ENCODE measurements at regions not wholly inside any gene's neighbourhood (a gene's known extent, or its start where the extent isn't known, plus 50 kb on each side); places are given as distances from the start of the nearest gene placed in this dataset.
"Not testable (repeated sequence)": the region's sequence is repeated elsewhere in the genome, so short reads cannot be mapped to it uniquely, and the experiment has no call there.

DNA sequence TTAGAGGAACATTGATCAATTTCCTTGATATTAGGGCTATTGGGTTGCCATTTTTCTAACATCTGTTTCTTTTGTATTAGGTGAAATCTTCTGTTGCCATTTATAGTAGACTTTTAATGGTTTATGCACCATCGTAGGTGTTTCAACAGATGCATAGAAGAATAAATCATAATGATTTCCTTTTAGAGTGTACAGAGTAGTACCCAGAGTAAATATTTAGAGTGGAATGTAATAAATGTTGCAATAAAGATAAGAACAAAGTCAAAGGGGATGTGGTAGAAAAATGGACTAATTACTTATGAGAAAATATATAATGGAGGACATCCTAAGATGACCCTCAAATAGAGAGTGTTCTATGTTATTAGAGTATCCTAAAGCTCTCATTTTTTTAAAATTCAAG, 643.0 kb upstream of the CITED2 start:
- no peak for DNase-seq
- Mint-ChIP-seq H3K9me3 (peaks cover 13% of the 10 kb centered on the region), H3K4me3 (no peak overlapping the region), H3K27ac (no peak overlapping the region), H3K4me1 (no peaks in the 10 kb centered on the region), H3K27me3 (no peaks in the 10 kb centered on the region), H3K36me3 (ENCODE audit: low read depth) (no peaks in the 10 kb centered on the region)
- ChIA-PET POLR2A (no interaction called here), CTCF (no interaction called here)

DNA sequence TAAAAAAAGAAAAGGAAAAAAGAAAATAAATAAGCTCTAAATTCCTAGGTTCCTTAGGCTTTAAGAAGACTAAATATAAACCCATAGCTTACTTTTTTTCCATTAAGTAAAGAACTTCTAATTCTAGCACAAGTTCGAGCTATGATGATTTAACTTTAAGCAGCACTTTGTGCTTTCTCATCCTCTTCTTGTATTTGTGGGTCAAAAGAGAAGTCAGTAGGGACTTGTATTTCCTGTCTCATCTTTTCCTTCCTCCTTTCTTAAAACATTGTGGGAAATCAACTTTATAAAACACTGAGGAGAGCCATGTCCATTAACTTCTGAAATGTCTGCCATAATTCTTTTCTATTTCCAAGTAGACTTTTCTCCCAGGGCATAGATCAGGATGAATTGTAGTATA, 637.7 kb upstream of the CITED2 start:
- H3K4me1 Mint-ChIP-seq = no peaks in the 10 kb centered on the region
- H3K9me3 Mint-ChIP-seq = no peaks in the 10 kb centered on the region
- no peak overlapping the region for H3K27ac Mint-ChIP-seq
- ChIA-PET POLR2A (no interaction called here), CTCF (interaction anchor here (0.6 kb wide), 1 partner anchor 57 kb away, joined by 3 read pairs; no protein-coding TSS in a partner anchor)
- no peaks in the 10 kb centered on the region for H3K27me3 Mint-ChIP-seq
- H3K4me3 Mint-ChIP-seq = no peak overlapping the region
- no peaks in the 10 kb centered on the region for H3K36me3 Mint-ChIP-seq (ENCODE audit: low read depth)
- DNase-seq = no peak

DNA sequence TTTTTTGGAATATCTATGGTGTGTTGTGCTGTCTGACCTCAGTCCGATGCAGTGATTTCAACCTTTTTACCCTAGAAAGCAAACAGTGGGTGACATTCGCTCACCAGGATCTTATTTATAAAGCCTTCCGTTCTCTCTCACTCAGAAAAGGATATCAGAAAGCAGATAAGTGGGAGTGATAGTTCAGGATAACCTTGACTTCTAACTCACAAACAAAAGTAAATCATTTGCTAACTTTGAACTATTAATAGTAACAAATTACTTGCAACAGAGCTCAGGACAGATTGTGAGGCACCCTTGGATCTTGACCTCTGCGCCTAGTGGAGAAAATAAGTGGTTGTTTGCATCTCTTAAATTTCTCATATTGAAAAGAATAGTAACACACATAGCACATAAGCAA, 637.1 kb upstream of the CITED2 start:
- CTCF ChIA-PET = interaction anchor here (0.6 kb wide), 1 partner anchor 56 kb away, joined by 3 read pairs; no protein-coding TSS in a partner anchor

DNA sequence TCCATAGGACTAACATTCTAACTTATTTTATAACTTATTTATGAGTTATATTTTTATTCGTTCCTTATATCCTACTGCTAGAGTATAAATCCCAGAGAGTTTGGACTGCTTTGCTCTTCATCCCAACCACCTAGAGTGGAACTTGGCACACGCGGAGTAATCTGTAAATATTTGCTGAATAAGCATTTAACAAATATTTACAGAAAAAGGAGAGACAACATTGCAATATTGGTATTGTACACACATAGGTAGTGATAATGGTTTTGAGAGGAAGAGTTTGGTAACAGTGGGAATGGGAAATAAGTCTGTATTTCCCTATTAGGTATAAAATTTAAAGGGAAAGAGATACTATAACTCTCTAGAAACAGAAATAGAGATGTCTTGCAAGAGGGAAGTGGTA, 634.8 kb upstream of the CITED2 start:
- CTCF ChIA-PET = no interaction called here
- H3K4me1 Mint-ChIP-seq = no peaks in the 10 kb centered on the region

More for the DNA sequence above, 637.1 kb upstream of the CITED2 start:
- Mint-ChIP-seq H3K36me3 (ENCODE audit: low read depth) (no peaks in the 10 kb centered on the region), H3K4me1 (no peaks in the 10 kb centered on the region), H3K9me3 (no peaks in the 10 kb centered on the region), H3K27me3 (no peaks in the 10 kb centered on the region), H3K4me3 (no peak overlapping the region), H3K27ac (no peak overlapping the region)
- POLR2A ChIA-PET = no interaction called here
- no peak for DNase-seq

DNA sequence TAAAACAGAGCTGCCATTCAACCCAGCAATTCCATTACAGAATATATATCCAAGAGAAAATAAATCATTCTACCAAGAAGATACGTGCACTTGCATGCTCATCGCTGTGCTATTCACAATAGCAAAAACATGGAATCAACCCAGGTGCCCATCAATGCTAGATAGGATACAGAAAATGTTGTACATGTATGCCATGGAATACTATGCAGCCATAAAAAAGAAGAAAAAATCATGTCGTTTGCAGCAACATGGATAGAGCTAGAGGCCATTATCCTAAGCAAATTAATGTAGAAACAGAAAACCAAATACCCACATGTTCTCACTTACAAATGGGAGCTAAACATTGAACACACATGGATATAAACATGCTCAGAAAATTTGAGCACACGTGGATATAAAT, 633.1 kb upstream of the CITED2 start:
- Mint-ChIP-seq H3K4me3 (no peak overlapping the region), H3K27me3 (no peaks in the 10 kb centered on the region), H3K27ac (no peak overlapping the region), H3K4me1 (no peaks in the 10 kb centered on the region), H3K9me3 (no peaks in the 10 kb centered on the region), H3K36me3 (ENCODE audit: low read depth) (no peaks in the 10 kb centered on the region)
- CTCF ChIA-PET = no interaction called here
- POLR2A ChIA-PET = no interaction called here
- no peak for DNase-seq

More for the DNA sequence above, 634.8 kb upstream of the CITED2 start:
- Mint-ChIP-seq H3K27me3 (no peaks in the 10 kb centered on the region), H3K27ac (no peak overlapping the region), H3K36me3 (ENCODE audit: low read depth) (no peaks in the 10 kb centered on the region), H3K9me3 (no peaks in the 10 kb centered on the region), H3K4me3 (no peak overlapping the region)
- DNase-seq = no peak
- POLR2A ChIA-PET = no interaction called here

DNA sequence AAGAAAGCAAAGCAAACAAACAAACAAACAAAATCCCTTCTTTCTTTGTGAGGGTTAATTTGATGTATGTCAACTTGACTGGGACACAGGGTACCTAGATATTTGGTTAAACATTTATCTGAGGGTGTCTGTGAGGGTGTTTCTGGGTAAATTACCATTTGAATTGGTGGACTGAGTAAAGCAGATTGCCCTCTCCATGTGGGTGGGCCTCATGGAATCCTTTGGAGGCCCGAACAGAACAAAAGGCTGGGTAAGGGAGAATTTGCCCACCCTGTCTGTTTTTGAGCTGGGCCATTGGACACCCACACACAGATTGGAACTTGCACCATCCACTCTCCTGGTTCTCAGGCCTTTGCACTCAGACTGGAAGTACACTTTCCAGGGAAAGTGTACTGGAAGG, 628.8 kb upstream of the CITED2 start:
- no peaks in the 10 kb centered on the region for H3K36me3 Mint-ChIP-seq (ENCODE audit: low read depth)
- POLR2A ChIA-PET = no interaction called here
- no peak for DNase-seq
- H3K27me3 Mint-ChIP-seq = no peaks in the 10 kb centered on the region
- CTCF ChIA-PET = no interaction called here
- no peaks in the 10 kb centered on the region for H3K9me3 Mint-ChIP-seq
- no peaks in the 10 kb centered on the region for H3K4me1 Mint-ChIP-seq
- no peak overlapping the region for H3K4me3 Mint-ChIP-seq
- no peak overlapping the region for H3K27ac Mint-ChIP-seq

DNA sequence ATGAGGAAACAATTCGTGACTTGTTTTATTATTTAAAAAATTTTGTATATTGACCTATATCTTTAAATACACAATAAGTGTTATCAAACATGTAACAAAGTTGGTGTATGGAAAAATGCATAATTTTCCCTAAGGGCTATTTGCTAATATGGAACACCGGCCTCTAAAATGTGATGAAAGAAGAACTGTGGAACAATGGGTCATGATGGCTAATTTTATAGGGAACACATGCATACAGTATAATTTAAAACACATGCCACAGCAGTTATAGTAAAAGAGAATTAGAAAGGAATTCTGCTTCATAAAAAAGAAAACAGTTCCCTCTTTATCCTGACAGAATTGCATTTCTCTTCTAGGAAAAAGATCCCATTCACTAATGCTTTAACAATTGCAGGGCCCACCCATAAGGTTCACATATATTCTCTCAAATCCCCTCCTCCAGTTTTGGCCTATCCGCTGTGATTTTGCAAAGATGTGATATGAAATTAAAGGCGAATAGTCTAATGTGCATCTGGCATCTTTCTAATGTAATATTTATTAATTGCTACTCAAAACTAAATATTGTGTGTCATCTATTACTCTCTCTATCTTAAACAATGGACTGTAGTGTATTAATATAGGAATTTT, 628.1 kb upstream of the CITED2 start:
- ChIA-PET POLR2A (no interaction called here), CTCF (interaction anchor here (0.5 kb wide), 1 partner anchor 1045 kb away, joined by 4 read pairs; no protein-coding TSS in a partner anchor)
- Mint-ChIP-seq H3K36me3 (ENCODE audit: low read depth) (no peaks in the 10 kb centered on the region), H3K4me3 (no peak overlapping the region), H3K4me1 (no peaks in the 10 kb centered on the region), H3K27me3 (no peaks in the 10 kb centered on the region), H3K9me3 (no peaks in the 10 kb centered on the region), H3K27ac (no peak overlapping the region)
- no peak for DNase-seq

DNA sequence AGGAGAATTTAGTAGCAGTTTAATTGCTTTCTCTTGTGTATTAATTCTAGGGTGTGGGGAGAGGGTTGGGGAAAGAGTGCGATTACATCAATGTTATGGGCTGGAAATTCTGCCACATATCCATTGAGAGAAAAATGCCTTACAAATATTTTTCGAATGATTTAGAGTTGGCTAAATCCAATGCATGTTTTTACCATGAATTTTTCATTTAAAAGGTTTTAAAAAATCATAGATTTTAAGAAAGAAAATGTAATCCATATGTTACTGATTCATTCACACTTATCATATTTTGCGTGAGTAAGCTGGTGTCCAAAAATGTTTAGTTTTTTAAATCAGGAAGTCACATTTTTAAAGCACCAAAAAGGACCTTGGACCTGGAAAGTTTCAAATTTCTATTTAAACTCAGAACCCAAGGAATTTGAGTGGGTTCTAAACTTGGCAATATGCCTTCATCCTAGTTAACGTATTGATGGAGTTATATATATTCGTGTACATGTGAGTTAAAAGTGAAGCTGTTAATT, 627.4 kb upstream of the CITED2 start:
- no peak overlapping the region for H3K4me3 Mint-ChIP-seq
- ChIA-PET POLR2A (no interaction called here), CTCF (interaction anchor here (0.5 kb wide), 1 partner anchor 1046 kb away, joined by 4 read pairs; no protein-coding TSS in a partner anchor)
- H3K27ac Mint-ChIP-seq = no peak overlapping the region
- no peaks in the 10 kb centered on the region for H3K36me3 Mint-ChIP-seq (ENCODE audit: low read depth)
- DNase-seq = no peak
- no peaks in the 10 kb centered on the region for H3K4me1 Mint-ChIP-seq
- no peaks in the 10 kb centered on the region for H3K9me3 Mint-ChIP-seq
- H3K27me3 Mint-ChIP-seq = no peaks in the 10 kb centered on the region

DNA sequence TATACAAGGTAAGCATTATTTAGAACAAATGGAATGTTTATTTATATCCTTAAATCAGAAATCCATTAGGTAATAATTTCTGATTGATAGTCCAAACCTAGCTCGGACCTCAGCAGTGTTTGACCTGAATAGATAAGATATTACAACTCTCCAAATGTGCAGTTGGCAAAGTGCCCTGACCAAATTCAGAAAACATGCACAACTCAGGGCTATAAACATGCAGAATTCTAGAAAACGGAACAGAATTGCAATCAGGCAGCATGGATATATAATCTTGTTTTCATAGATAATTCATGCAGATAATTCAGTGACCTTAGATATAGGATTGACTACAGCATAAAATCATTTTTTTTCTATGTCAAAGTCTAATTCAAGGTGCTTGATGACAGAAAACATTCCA, 626.6 kb upstream of the CITED2 start:
- POLR2A ChIA-PET = no interaction called here

DNA sequence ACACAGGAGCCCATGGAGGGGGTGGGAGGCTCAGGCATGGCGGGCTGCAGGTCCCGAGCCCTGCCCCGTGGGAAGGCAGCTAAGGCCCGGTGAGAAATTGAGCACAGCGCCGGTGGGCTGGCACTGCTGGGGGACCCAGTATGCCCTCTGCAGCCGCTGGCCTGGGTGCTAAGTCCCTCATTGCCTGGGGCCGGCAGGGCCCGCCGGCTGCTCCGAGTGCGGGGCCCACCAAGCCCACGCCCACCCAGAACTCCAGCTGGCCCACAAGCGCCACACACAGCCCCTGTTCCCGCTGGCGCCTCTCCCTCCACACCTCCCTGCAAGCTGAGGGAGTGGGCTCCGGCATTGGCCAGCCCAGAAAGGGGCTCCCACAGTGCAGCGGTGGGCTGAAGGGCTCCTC, 625.2 kb upstream of the CITED2 start:
- H3K27me3 Mint-ChIP-seq; H3K36me3 Mint-ChIP-seq (ENCODE audit: low read depth); POLR2A ChIA-PET; CTCF ChIA-PET; DNase-seq; H3K4me1 Mint-ChIP-seq; H3K9me3 Mint-ChIP-seq; H3K27ac Mint-ChIP-seq; H3K4me3 Mint-ChIP-seq: not testable (repeated sequence)

More for the DNA sequence above, 626.6 kb upstream of the CITED2 start:
- CTCF ChIA-PET = no interaction called here
- no peaks in the 10 kb centered on the region for H3K27me3 Mint-ChIP-seq
- no peaks in the 10 kb centered on the region for H3K4me1 Mint-ChIP-seq
- no peaks in the 10 kb centered on the region for H3K9me3 Mint-ChIP-seq
- no peak overlapping the region for H3K27ac Mint-ChIP-seq
- DNase-seq = no peak
- H3K36me3 Mint-ChIP-seq (ENCODE audit: low read depth) = no peaks in the 10 kb centered on the region
- H3K4me3 Mint-ChIP-seq = no peak overlapping the region

DNA sequence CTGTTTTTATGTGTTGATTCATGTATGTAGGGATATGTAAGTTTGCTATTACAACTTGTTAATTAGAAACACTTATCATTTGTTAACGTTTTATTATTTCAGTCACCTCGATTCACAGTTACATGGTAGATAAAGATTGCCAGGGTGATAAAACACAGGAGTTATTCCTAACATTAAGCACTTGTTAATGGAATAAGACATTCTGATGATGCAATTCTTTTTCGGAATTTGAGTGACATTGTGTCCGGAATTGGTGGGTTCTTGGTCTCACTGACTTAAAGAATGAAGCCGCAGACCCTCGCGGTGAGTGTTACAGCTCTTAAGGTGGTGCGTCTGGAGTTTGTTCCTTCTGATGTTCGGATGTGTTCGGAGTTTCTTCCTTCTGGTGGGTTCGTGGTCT, 624.0 kb upstream of the CITED2 start:
- H3K4me1 Mint-ChIP-seq; H3K36me3 Mint-ChIP-seq (ENCODE audit: low read depth); H3K27ac Mint-ChIP-seq; H3K27me3 Mint-ChIP-seq; H3K9me3 Mint-ChIP-seq; CTCF ChIA-PET; H3K4me3 Mint-ChIP-seq; DNase-seq; POLR2A ChIA-PET: not testable (repeated sequence)

DNA sequence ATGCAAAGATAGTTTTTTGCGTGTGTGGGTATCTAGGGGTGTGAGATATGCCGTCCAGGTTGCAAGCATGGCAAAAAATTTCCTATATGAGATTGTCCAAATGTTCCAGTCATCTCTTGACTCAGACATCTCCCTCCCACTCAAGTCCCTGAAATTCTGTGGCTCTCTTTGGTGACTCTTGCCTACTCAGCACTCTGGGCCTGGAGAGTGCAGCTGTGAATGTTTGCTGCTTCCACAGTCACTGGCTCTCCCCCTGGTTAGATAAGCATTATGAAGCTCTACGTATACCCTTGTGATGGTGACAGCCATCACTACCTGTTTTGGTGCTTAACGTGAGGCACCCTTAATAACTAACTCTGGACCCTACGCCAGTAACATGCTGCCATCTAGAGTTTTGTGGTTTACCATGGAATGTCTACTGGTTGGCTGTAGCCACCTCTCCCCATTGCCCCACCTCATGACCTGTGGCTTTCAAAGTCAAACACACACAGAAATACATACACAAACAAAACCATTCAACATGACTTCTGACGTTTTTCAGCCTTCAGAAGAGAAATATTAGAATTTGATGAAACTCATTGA, 621.9 kb upstream of the CITED2 start:
- H3K27ac Mint-ChIP-seq = no peak overlapping the region
- no peaks in the 10 kb centered on the region for H3K36me3 Mint-ChIP-seq (ENCODE audit: low read depth)
- ChIA-PET POLR2A (no interaction called here), CTCF (no interaction called here)
- H3K9me3 Mint-ChIP-seq = no peaks in the 10 kb centered on the region
- H3K4me3 Mint-ChIP-seq = no peak overlapping the region
- DNase-seq = no peak
- H3K27me3 Mint-ChIP-seq = no peaks in the 10 kb centered on the region
- H3K4me1 Mint-ChIP-seq = no peaks in the 10 kb centered on the region

DNA sequence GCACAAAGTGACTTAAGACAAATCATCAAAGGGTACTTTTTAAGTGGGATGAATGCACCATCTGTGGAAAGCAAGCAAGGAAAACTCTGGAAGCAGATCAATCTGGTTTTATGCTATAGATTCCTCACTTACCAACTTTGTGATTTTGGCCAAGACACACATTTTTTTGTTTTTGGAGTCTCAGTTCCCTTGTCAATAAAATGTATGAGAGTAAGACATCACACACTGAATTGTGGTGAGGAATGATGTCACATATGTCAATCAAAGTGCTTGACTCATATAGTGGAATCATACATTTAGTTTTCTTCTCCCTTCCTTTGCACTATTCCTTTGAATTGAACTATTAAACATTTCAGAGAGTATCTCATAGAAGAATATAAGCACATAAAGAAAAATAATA, 620.5 kb upstream of the CITED2 start:
- Mint-ChIP-seq H3K4me1 (no peaks in the 10 kb centered on the region), H3K36me3 (ENCODE audit: low read depth) (no peaks in the 10 kb centered on the region), H3K27me3 (no peaks in the 10 kb centered on the region), H3K27ac (no peak overlapping the region), H3K4me3 (no peak overlapping the region), H3K9me3 (no peaks in the 10 kb centered on the region)
- DNase-seq = no peak
- POLR2A ChIA-PET = no interaction called here
- CTCF ChIA-PET = no interaction called here

DNA sequence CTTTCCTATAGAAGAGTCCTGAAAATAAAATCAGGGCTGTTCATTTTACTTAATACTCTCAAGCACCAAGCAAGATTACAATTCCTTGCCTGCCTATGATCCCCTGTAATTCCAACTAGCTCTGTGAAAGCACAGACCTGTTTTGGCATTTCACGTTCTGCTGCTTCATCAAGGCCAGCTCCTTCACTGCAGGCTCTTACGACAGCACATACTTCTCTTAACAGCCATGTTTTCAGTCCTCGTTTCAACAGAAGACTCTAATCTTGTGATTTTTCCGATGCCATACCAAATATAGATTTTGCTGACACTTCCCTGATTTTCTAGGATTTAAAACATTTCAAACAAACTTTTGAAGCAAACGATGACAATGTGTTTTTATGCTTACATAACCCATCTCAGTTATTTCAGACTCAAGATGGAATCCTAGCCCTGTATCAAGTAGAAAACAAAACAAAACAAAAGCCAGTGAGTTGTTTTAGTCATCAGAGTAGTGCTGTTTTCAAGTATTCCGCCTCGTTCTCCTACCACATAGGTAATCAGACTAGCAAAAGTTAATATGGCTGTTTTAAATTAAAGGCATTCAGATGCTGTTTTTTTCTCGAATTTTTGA, 616.5 kb upstream of the CITED2 start:
- ChIA-PET POLR2A (no interaction called here), CTCF (interaction anchor here (0.6 kb wide), 1 partner anchor 435 kb away, joined by 3 read pairs; no protein-coding TSS in a partner anchor)
- Mint-ChIP-seq H3K4me1 (no peaks in the 10 kb centered on the region), H3K9me3 (no peaks in the 10 kb centered on the region), H3K36me3 (ENCODE audit: low read depth) (no peaks in the 10 kb centered on the region), H3K27me3 (no peaks in the 10 kb centered on the region), H3K27ac (no peak overlapping the region), H3K4me3 (no peak overlapping the region)
- no peak for DNase-seq

All from activated CD4-positive, alpha-beta T cell treated with anti-CD3 and anti-CD28 coated beads, Interleukin-2, amount 10 ng/mL, durations not matched to agents 7 days and 5 days (primary cell).